ENCODE measurements at regions not wholly inside any gene's neighbourhood (a gene's known extent, or its start where the extent isn't known, plus 50 kb on each side); places are given as distances from the start of the nearest gene placed in this dataset.

DNA sequence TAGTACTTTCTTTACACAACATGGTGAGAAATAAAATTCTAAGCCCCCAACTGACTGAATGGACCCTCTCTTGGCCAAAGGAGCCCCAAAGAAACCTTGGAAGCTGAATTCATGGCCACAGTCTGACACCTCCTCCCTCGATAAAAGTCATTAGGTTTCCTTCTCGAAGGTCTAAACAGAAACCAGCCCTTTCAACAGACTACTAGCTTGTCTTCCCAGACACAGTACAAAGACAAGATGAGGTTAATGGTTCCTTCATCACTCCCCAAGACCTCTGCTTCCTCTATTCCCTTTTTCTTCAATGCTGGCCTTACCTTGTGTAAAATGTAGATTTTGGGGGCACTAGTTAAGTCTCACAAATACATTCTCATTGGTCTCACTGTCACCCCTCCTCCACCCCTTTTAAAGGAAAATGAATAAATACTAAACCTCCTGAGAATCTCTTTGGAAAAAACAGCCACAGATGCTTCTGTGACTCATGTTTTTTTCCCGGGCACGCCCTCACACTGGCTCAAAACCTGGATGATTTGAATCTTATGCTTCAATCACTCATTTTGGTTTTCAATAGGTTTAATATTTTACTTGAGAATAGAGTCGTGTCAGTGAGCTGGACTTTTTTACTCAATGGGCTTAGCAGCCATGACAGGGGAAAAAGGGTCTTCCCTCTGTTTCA, 65.8 kb upstream of the MED4 start:
- no peak for TF ChIP-seq NR2F2 (IDR thresholded peaks at IDR 0.05)
- TF ChIP-seq, protein P1, sequence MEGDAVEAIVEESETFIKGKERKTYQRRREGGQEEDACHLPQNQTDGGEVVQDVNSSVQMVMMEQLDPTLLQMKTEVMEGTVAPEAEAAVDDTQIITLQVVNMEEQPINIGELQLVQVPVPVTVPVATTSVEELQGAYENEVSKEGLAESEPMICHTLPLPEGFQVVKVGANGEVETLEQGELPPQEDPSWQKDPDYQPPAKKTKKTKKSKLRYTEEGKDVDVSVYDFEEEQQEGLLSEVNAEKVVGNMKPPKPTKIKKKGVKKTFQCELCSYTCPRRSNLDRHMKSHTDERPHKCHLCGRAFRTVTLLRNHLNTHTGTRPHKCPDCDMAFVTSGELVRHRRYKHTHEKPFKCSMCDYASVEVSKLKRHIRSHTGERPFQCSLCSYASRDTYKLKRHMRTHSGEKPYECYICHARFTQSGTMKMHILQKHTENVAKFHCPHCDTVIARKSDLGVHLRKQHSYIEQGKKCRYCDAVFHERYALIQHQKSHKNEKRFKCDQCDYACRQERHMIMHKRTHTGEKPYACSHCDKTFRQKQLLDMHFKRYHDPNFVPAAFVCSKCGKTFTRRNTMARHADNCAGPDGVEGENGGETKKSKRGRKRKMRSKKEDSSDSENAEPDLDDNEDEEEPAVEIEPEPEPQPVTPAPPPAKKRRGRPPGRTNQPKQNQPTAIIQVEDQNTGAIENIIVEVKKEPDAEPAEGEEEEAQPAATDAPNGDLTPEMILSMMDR (IDR thresholded peaks at IDR 0.05; ENCODE audit: low read depth, low read length, missing input control), result no peak
- TF ChIP-seq RAD21 (IDR thresholded peaks at IDR 0.05), result no peak
- no peak for TF ChIP-seq TAF1 (conservative IDR thresholded peaks at IDR 0.05)
- TF ChIP-seq HNF4A (conservative IDR thresholded peaks at IDR 0.05), result no peak
- TF ChIP-seq, protein P2, sequence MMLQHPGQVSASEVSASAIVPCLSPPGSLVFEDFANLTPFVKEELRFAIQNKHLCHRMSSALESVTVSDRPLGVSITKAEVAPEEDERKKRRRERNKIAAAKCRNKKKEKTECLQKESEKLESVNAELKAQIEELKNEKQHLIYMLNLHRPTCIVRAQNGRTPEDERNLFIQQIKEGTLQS (IDR thresholded peaks at IDR 0.05), result no peak
- TF ChIP-seq HNF4G (IDR thresholded peaks at IDR 0.05), result no peak
- TF ChIP-seq, protein P3, sequence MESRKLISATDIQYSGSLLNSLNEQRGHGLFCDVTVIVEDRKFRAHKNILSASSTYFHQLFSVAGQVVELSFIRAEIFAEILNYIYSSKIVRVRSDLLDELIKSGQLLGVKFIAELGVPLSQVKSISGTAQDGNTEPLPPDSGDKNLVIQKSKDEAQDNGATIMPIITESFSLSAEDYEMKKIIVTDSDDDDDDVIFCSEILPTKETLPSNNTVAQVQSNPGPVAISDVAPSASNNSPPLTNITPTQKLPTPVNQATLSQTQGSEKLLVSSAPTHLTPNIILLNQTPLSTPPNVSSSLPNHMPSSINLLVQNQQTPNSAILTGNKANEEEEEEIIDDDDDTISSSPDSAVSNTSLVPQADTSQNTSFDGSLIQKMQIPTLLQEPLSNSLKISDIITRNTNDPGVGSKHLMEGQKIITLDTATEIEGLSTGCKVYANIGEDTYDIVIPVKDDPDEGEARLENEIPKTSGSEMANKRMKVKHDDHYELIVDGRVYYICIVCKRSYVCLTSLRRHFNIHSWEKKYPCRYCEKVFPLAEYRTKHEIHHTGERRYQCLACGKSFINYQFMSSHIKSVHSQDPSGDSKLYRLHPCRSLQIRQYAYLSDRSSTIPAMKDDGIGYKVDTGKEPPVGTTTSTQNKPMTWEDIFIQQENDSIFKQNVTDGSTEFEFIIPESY (IDR thresholded peaks at IDR 0.05), result no peak
- TF ChIP-seq GABPA (IDR thresholded peaks at IDR 0.05 in 1 of 2, conservative IDR thresholded peaks at IDR 0.05 in 1 of 2), result no peak
- TF ChIP-seq EGR1 (IDR thresholded peaks at IDR 0.05; ENCODE audit: low read depth in 2 of 2), result no peak
- no peak for TF ChIP-seq YY1 (IDR thresholded peaks at IDR 0.05)
